Esophagus muscularis mucosa (tissue), 4 donors: ENCODE measurements at regions not wholly inside any gene's neighbourhood (a gene's known extent, or its start where the extent isn't known, plus 50 kb on each side); places are given as distances from the start of the nearest gene placed in this dataset.

Experiments
- CTCF ChIP-seq, 3 experiments: fragments of 200-600 bp in 2 of 3; fragments of 450-650 bp in 1 of 3; sonication (generic) in 2 of 3; IDR thresholded peaks; one replicate each; pipeline ENCODE4 v1.5.1; 2017 to 2019; ENCODE audit warnings: antibody characterized with exemption in 3 of 3, mild to moderate bottlenecking in 2 of 3, moderate library complexity in 1 of 3
- EP300 ChIP-seq: sonication (generic); formaldehyde crosslinking; IDR thresholded peaks from one replicate; pipeline ENCODE4 v1.6.1; 2017; ENCODE audit warnings: antibody characterized with exemption
- POLR2A ChIP-seq: fragments of 450-650 bp; IDR thresholded peaks from one replicate; pipeline ENCODE4 v1.6.1; 2017; ENCODE audit warnings: antibody characterized with exemption, moderate library complexity, mild to moderate bottlenecking, low read depth
- POLR2AphosphoS5 ChIP-seq, 2 donors: sonication (generic); formaldehyde crosslinking; IDR thresholded peaks; one replicate each; pipeline ENCODE4 v1.6.1; 2017; ENCODE audit warnings: antibody characterized with exemption in 2 of 2

DNA sequence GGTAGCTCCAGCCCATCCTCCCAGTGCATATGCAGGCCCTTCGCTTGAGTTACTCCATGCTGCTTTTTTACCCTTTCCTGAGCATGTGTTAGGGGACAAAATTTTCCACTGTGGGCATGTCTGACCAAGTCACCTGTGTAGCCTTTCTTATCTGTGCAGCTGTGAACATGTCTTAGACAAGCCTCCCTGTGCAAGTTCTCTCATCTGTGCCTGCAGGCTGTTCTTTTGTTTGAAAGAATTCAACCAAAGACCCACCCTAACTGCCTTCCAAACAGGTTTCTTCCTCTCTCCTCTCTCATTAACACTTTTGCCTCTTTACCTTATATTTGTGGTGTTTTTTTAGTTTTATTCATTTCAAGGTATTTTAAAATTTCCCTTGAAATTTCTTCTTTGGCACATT, 53.2 kb upstream of the SPIN4 start:
- TF ChIP-seq CTCF (IDR thresholded peaks at IDR 0.05), result no peak
- TF ChIP-seq POLR2AphosphoS5 (IDR thresholded peaks at IDR 0.05), result no peak
- TF ChIP-seq POLR2A, result no peak
- TF ChIP-seq EP300, result no peak
